ENCODE measurements at regions not wholly inside any gene's neighbourhood (a gene's known extent, or its start where the extent isn't known, plus 50 kb on each side); places are given as distances from the start of the nearest gene placed in this dataset.

DNA sequence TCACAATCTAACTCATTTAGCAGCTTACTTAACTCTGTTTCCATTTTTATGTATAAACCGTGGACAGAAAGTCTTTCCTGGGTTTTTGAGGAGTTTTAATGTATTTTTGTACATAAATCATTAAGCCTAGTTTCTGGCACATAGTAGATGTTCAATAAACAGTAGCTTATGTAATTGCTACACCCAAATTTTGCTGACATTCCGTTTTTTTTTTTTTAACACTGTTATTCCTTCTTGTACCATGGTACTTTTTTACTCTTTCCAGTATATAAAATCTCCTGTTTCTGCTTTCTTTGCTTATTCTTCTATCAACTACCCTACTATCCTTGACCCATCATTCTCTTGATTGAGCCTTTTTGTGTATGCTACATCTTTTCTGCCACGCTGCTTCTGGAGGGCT lies 1151.3 kb upstream of the CRIM1 start:
- Histone ChIP-seq H3K9me3 (ENCODE audit: low read depth) (no peaks in the 10 kb centered on the region), H2AFZ (replicated peaks) (no peak overlapping the region), H3K27me3 (no peaks in the 10 kb centered on the region), H3K4me3 (no peak overlapping the region), H3K9ac (no peak overlapping the region), H3K4me2 (no peak overlapping the region), H3F3A (ENCODE audit: low read depth) (no peaks in the 10 kb centered on the region), H3K4me1 (no peaks in the 10 kb centered on the region), H3K27ac (no peak overlapping the region), H4K20me1 (ENCODE audit: low read depth) (no peaks in the 10 kb centered on the region), H3K36me3 (no peaks in the 10 kb centered on the region), H3K79me2 (ENCODE audit: low read depth) (no peaks in the 10 kb centered on the region)
- no peak overlapping the region for H3K4me3 Mint-ChIP-seq
- H3K9me3 Mint-ChIP-seq = no peaks in the 10 kb centered on the region
- H3K4me1 Mint-ChIP-seq = no peaks in the 10 kb centered on the region
- no peaks in the 10 kb centered on the region for H3K27me3 Mint-ChIP-seq (ENCODE audit: insufficient read depth, low read depth)
- no peak overlapping the region for H3K27ac Mint-ChIP-seq
- TF ChIP-seq EZH2 (IDR thresholded peaks at IDR 0.05) = no peak
- no peak for TF ChIP-seq EZH2phosphoT487 (IDR thresholded peaks at IDR 0.05)
- TF ChIP-seq, protein P1, sequence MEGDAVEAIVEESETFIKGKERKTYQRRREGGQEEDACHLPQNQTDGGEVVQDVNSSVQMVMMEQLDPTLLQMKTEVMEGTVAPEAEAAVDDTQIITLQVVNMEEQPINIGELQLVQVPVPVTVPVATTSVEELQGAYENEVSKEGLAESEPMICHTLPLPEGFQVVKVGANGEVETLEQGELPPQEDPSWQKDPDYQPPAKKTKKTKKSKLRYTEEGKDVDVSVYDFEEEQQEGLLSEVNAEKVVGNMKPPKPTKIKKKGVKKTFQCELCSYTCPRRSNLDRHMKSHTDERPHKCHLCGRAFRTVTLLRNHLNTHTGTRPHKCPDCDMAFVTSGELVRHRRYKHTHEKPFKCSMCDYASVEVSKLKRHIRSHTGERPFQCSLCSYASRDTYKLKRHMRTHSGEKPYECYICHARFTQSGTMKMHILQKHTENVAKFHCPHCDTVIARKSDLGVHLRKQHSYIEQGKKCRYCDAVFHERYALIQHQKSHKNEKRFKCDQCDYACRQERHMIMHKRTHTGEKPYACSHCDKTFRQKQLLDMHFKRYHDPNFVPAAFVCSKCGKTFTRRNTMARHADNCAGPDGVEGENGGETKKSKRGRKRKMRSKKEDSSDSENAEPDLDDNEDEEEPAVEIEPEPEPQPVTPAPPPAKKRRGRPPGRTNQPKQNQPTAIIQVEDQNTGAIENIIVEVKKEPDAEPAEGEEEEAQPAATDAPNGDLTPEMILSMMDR (IDR thresholded peaks at IDR 0.05) = no peak
- no peaks in the 10 kb centered on the region for H3K36me3 Mint-ChIP-seq
- DNase-seq (ENCODE audit: low spot score) = no peak

DNA sequence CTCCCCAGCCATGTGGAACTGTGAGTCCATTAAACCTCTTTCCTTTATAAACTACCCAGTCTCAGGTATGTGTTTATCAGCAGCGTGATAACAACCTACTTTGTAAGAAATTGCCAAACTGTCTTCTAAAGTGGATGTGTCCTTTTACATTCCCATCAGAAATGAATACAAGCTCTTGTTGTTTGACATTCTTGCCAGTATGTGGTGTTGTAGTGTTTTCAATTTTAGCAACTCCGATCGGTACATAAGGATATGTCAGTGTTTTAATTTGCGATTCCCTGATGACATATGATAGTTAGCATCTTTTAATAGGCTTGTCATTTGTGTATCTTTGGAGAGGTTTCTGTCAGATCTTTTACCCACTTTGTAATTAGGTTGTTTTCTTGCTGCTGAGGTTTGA lies 1156.3 kb upstream of the CRIM1 start:
- H3K4me3 ChIP-seq = no peak overlapping the region

DNA sequence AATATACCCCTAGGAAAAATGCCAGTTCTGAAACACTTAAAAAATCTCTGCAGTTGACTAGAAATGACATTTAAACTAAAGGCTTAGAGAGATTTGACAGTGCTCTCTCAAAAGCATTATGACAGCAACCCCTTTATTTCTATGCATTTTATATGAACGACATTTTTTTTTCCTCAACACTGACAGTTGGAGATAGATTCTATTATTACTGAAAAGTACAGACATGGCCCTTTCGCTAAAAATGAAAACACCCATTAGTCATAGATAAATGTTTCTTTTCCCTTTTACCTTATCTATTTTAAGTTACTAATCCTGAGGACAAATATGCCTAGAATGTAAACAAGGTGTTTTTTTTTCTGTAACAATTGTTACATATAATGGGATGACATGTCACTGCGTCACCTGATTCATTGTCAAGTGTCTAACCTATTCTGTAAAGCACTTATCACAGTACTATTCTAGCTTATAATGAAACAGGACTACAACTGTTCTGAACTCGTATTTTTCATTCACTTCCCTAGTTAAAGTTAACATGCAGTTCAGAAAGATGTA lies 1169.6 kb upstream of the CRIM1 start:
- no peak overlapping the region for H3K4me2 ChIP-seq
- Mint-ChIP-seq H3K4me3 (no peak overlapping the region), H3K4me1 (no peaks in the 10 kb centered on the region), H3K27me3 (ENCODE audit: insufficient read depth, low read depth) (no peaks in the 10 kb centered on the region), H3K27ac (no peak overlapping the region), H3K36me3 (no peaks in the 10 kb centered on the region), H3K9me3 (no peaks in the 10 kb centered on the region)
- H3K27ac ChIP-seq = no peak overlapping the region
- no peaks in the 10 kb centered on the region for H3K36me3 ChIP-seq
- TF ChIP-seq, protein P1 (IDR thresholded peaks at IDR 0.05) = no peak
- TF ChIP-seq EZH2 (IDR thresholded peaks at IDR 0.05) (no peak), EZH2phosphoT487 (IDR thresholded peaks at IDR 0.05) (no peak)
- no peaks in the 10 kb centered on the region for H3K9me3 ChIP-seq (ENCODE audit: low read depth)
- H3K9ac ChIP-seq = no peak overlapping the region
- no peak for DNase-seq (ENCODE audit: low spot score)
- H2AFZ ChIP-seq (replicated peaks) = no peak overlapping the region
- no peaks in the 10 kb centered on the region for H3K27me3 ChIP-seq
- no peaks in the 10 kb centered on the region for H3F3A ChIP-seq (ENCODE audit: low read depth)
- no peak overlapping the region for H3K4me3 ChIP-seq
- H3K4me1 ChIP-seq = no peaks in the 10 kb centered on the region
- no peaks in the 10 kb centered on the region for H3K79me2 ChIP-seq (ENCODE audit: low read depth)
- H4K20me1 ChIP-seq (ENCODE audit: low read depth) = no peaks in the 10 kb centered on the region

More for the DNA sequence above, 1156.3 kb upstream of the CRIM1 start:
- no peaks in the 10 kb centered on the region for H3K79me2 ChIP-seq (ENCODE audit: low read depth)
- Mint-ChIP-seq H3K27me3 (ENCODE audit: insufficient read depth, low read depth) (no peaks in the 10 kb centered on the region), H3K36me3 (no peaks in the 10 kb centered on the region), H3K9me3 (no peaks in the 10 kb centered on the region), H3K27ac (no peak overlapping the region), H3K4me3 (no peak overlapping the region), H3K4me1 (no peaks in the 10 kb centered on the region)
- DNase-seq (ENCODE audit: low spot score) = no peak
- H3K9me3 ChIP-seq (ENCODE audit: low read depth) = no peaks in the 10 kb centered on the region
- H3K36me3 ChIP-seq = no peaks in the 10 kb centered on the region
- TF ChIP-seq EZH2 (IDR thresholded peaks at IDR 0.05) (no peak), EZH2phosphoT487 (IDR thresholded peaks at IDR 0.05) (no peak)
- TF ChIP-seq, protein P1 (IDR thresholded peaks at IDR 0.05) = peak; percentile 36
- H3K27ac ChIP-seq = no peak overlapping the region
- no peaks in the 10 kb centered on the region for H3K4me1 ChIP-seq
- H3K4me2 ChIP-seq = no peak overlapping the region
- no peak overlapping the region for H3K9ac ChIP-seq
- H3F3A ChIP-seq (ENCODE audit: low read depth) = no peaks in the 10 kb centered on the region
- H2AFZ ChIP-seq (replicated peaks) = no peak overlapping the region
- no peaks in the 10 kb centered on the region for H4K20me1 ChIP-seq (ENCODE audit: low read depth)
- no peaks in the 10 kb centered on the region for H3K27me3 ChIP-seq

All from neural progenitor cell (in vitro differentiated cells).